ENCODE measurements at regions not wholly inside any gene's neighbourhood (a gene's known extent, or its start where the extent isn't known, plus 50 kb on each side); places are given as distances from the start of the nearest gene placed in this dataset.

DNA sequence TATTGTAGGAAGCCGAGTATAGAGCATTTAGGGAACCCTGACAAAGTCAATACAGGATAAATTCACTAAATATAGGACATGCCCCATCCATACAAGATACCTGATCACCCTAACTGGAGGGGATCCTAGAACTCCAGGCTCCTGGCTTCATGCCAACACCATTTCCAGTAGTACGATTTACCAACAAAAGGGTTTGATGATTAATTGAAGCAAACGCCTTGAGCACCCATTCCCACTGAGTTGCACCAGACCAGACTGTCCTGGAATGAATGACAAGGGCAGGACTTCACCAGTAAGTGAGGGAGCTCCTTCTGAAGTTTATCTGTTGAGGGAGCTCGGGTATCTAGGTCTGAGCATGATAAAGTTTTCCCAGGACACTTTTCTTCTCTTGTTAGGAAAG lies 327.2 kb upstream of the MSX2 start:
- no peak for TF ChIP-seq CTCF (IDR thresholded peaks at IDR 0.05)

GRCh38 chr5:174398171-174398570 lies 326.2 kb upstream of the MSX2 start:
- TF ChIP-seq CTCF (IDR thresholded peaks at IDR 0.05): no peak

DNA sequence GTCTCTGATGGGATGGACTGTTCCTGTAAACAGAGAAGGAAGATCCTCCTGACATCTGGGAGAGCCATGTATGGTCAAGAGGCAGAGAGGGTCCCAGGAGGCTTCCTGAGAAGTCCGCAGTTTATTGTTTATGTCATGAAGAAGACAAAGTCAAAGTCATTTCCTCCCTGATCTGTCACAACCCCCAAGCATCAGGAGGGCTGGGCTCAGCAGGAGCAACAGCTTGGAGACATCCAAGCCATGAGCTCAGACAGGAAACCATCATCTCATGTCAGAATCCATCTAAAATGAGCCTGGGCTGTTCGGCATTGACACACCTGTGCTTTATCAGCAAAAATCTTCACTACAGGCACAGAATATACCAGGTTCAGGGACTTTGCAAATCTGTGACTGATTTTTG lies 325.0 kb upstream of the MSX2 start:
- no peak for TF ChIP-seq CTCF (IDR thresholded peaks at IDR 0.05)

DNA sequence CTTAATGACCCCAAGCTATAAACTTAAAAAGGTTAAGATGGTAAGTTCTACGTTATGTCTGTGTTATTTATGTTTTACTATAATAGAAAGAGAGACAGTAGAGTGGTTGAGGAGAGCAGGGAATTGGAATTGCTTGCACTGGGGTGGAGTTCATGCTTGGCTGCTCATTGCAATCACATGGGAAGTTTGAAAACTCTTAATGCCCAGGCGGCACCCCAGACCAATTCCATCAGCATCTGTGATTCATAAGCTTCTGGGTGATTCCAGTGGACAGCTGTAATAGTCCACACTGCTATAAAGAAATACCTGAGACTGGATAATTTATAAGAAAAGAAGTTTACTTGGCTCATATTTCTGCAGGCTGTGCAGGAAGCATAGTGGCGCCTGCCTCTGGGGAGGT lies 323.9 kb upstream of the MSX2 start:
- no peak for TF ChIP-seq CTCF (IDR thresholded peaks at IDR 0.05)

GRCh38 chr5:174401793-174402192 lies 322.6 kb upstream of the MSX2 start:
- TF ChIP-seq CTCF (IDR thresholded peaks at IDR 0.05): no peak

DNA sequence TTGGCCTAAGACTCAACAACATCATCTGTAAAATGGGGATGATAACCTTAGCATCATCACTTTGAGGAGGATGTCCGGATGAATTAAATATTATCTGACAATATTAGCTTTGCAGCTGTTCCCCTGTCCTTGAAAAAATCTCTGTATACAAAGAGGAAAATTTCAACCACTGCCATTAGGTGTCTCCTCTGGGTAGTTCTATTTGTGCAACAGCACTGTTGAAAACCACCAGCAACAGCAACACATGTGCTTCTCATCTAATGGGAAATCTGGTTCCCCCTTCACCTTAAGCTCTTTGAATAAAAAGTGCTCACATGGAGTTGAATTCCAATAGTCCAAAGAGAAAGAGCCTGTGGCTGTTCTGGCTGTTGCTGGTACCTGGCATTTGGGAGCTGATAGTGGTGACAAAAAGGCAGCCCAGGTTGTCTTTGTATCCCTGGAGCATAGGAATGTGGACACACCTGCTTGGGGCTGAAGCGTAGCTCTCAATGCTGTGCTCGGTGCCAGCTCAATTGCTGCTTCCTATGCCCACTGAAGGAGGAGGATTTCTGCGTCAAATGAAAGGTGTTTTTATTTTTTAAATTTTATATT lies 322.1 kb upstream of the MSX2 start:
- no peak; the same call in 1 of the 2 replicates for TF ChIP-seq CTCF (IDR thresholded peaks at IDR 0.05)

- no peak for TF ChIP-seq CTCF (IDR thresholded peaks at IDR 0.05)
These were observed 319.5 kb upstream of the MSX2 start for GRCh38 chr5:174404848-174405247.

- no peak; the same call in 1 of the 2 replicates for TF ChIP-seq CTCF (IDR thresholded peaks at IDR 0.05)
These were observed 315.3 kb upstream of the MSX2 start for GRCh38 chr5:174409070-174409469.

Measured in LNCAP (cell line).